GM23338 (cell line): ENCODE measurements at regions not wholly inside any gene's neighbourhood (a gene's known extent, or its start where the extent isn't known, plus 50 kb on each side); places are given as distances from the start of the nearest gene placed in this dataset.

Experiments used
- CREB1 ChIP-seq: fragments of 250-450 bp; sonication (Bioruptor Pico); IDR thresholded peaks from 2 replicates; pipeline ENCODE4 v1.5.0; 2020; ENCODE audit warnings: low read depth, mild to moderate bottlenecking, moderate library complexity
- CTCF ChIP-seq, 2 experiments: fragments of 200-600 bp in 1 of 2; sonication (generic) in 1 of 2; conservative IDR thresholded peaks; 2 replicates each; pipeline versions ENCODE4 v1.5.1 to v1.6.1; 2016 to 2017; ENCODE audit warnings: antibody characterized with exemption in 2 of 2, low read depth in 2 of 2, mild to moderate bottlenecking in 2 of 2, moderate library complexity in 1 of 2
- EZH2 ChIP-seq: fragments of 200-600 bp; sonication (generic); IDR thresholded peaks from one replicate; pipeline ENCODE4 v1.8.0; 2017; ENCODE audit warnings: antibody characterized with exemption, mild to moderate bottlenecking, low read depth; ENCODE audit not compliant: unreplicated experiment
- EZH2phosphoT487 ChIP-seq: fragments of 200-600 bp; sonication (generic); IDR thresholded peaks from one replicate; pipeline ENCODE4 v1.8.1; 2018; ENCODE audit warnings: antibody characterized with exemption; ENCODE audit not compliant: unreplicated experiment
- POLR2AphosphoS5 ChIP-seq: IDR thresholded peaks from 2 replicates; pipeline ENCODE4 v1.6.1; 2016; ENCODE audit warnings: antibody characterized with exemption, low read depth
- TF ChIP-seq, protein P1 (sequence below): IDR thresholded peaks from one replicate; pipeline ENCODE4 v1.6.1; 2018; ENCODE audit warnings: antibody characterized with exemption; ENCODE audit not compliant: unreplicated experiment

DNA sequence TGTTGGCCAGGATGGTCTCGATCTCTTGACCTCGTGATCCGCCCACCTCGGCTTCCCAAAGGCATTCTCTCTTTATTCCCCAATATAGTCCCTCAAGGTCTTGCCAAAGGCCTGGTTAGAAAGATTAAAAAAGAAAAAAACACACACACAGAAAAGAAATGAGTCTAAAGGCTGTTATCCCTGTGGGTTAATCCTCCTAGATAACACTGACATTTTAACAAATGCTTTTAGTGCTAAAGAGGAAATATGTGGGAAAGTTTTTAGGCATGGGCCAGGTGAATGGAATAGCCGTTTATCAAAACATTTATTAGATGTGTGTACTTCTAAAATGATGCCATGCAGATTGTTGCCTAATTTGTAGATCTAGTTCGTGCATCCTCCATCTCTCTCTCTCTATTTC lies 261.6 kb upstream of the FN1 start:
- TF ChIP-seq CTCF (conservative IDR thresholded peaks at IDR 0.05; ENCODE audit: low read depth in 2 of 2) = no peak
- TF ChIP-seq POLR2AphosphoS5 = no peak
- TF ChIP-seq EZH2phosphoT487 = no peak
- TF ChIP-seq, protein P1, sequence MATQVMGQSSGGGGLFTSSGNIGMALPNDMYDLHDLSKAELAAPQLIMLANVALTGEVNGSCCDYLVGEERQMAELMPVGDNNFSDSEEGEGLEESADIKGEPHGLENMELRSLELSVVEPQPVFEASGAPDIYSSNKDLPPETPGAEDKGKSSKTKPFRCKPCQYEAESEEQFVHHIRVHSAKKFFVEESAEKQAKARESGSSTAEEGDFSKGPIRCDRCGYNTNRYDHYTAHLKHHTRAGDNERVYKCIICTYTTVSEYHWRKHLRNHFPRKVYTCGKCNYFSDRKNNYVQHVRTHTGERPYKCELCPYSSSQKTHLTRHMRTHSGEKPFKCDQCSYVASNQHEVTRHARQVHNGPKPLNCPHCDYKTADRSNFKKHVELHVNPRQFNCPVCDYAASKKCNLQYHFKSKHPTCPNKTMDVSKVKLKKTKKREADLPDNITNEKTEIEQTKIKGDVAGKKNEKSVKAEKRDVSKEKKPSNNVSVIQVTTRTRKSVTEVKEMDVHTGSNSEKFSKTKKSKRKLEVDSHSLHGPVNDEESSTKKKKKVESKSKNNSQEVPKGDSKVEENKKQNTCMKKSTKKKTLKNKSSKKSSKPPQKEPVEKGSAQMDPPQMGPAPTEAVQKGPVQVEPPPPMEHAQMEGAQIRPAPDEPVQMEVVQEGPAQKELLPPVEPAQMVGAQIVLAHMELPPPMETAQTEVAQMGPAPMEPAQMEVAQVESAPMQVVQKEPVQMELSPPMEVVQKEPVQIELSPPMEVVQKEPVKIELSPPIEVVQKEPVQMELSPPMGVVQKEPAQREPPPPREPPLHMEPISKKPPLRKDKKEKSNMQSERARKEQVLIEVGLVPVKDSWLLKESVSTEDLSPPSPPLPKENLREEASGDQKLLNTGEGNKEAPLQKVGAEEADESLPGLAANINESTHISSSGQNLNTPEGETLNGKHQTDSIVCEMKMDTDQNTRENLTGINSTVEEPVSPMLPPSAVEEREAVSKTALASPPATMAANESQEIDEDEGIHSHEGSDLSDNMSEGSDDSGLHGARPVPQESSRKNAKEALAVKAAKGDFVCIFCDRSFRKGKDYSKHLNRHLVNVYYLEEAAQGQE = no peak
- TF ChIP-seq EZH2 = no peak
- TF ChIP-seq CREB1 (CRISPR knock-in tag) = no peak
